Gastrocnemius medialis (tissue), 4 donors: ENCODE measurements at regions not wholly inside any gene's neighbourhood (a gene's known extent, or its start where the extent isn't known, plus 50 kb on each side); places are given as distances from the start of the nearest gene placed in this dataset.

Source experiments
- POLR2A ChIP-seq, 2 donors: fragments of 450-650 bp; IDR thresholded peaks; one replicate each; pipeline ENCODE4 v1.6.1; 2017; ENCODE audit warnings: antibody characterized with exemption in 2 of 2, mild to moderate bottlenecking in 2 of 2, moderate library complexity in 2 of 2
- TF ChIP-seq, protein P1 (sequence below), 5 experiments: fragments of 450-650 bp in 3 of 5; fragments of 200-600 bp in 2 of 5; sonication (generic) in 2 of 5; IDR thresholded peaks in 4 of 5; conservative IDR thresholded peaks in 1 of 5; 1 replicate in 4 of 5; 2 replicates in 1 of 5; pipeline ENCODE4 v1.5.1; 2016 to 2019; ENCODE audit warnings: antibody characterized with exemption in 5 of 5, mild to moderate bottlenecking in 3 of 5, moderate library complexity in 3 of 5

DNA sequence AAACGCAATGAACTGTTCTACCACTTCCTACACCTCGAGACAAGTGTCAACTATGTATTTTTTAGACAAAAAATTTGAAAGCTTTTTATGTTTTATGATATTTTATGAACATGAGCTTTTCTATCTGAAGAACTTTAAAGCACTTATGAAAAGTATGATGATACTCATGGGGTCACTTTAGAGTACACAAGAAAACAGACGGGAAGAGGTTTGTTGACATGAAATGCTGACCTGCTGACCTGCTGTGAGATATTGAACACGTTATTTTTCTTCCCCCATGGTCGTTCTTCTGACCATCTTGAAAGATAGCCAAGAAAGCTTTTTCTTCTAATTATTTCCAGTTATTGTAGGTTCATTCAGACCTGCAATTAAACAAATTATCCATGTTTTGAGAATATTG is 63.1 kb downstream of the PLEKHG1 start:
- TF ChIP-seq, protein P1, sequence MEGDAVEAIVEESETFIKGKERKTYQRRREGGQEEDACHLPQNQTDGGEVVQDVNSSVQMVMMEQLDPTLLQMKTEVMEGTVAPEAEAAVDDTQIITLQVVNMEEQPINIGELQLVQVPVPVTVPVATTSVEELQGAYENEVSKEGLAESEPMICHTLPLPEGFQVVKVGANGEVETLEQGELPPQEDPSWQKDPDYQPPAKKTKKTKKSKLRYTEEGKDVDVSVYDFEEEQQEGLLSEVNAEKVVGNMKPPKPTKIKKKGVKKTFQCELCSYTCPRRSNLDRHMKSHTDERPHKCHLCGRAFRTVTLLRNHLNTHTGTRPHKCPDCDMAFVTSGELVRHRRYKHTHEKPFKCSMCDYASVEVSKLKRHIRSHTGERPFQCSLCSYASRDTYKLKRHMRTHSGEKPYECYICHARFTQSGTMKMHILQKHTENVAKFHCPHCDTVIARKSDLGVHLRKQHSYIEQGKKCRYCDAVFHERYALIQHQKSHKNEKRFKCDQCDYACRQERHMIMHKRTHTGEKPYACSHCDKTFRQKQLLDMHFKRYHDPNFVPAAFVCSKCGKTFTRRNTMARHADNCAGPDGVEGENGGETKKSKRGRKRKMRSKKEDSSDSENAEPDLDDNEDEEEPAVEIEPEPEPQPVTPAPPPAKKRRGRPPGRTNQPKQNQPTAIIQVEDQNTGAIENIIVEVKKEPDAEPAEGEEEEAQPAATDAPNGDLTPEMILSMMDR (IDR thresholded peaks at IDR 0.05 in 4 of 5, conservative IDR thresholded peaks at IDR 0.05 in 1 of 5): no peak
- no peak for TF ChIP-seq POLR2A (IDR thresholded peaks at IDR 0.05)
